ENCODE measurements at regions not wholly inside any gene's neighbourhood (a gene's known extent, or its start where the extent isn't known, plus 50 kb on each side); places are given as distances from the start of the nearest gene placed in this dataset.

DNA sequence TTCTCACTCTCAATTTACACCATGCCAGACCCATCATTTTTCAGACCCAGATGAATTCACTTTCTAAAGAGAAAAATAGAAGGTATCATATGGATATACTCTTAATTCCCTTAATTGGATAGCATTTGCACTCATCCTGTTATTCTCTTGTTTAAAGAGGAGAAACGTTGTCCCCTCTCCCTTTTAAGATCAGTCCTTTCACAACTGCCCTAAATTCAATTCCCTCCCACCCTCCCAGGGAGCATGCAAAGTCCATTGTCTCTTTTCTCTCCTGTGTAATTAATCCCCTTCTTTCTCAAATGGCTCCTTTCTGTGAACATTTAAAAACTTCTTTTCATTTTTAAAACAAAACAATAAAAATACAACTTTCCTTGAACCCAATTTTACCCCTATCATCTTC lies 124.7 kb upstream of the TLL1 start:
- TF ChIP-seq CTCF (IDR thresholded peaks at IDR 0.05), result no peak
- no peak for TF ChIP-seq ZFX (IDR thresholded peaks at IDR 0.05; ENCODE audit: borderline replicate concordance)
